H1 (cell line): ENCODE measurements at regions not wholly inside any gene's neighbourhood (a gene's known extent, or its start where the extent isn't known, plus 50 kb on each side); places are given as distances from the start of the nearest gene placed in this dataset.

ENCODE experiments used
- BCL11A ChIP-seq, 2 experiments: IDR thresholded peaks; one replicate each; pipeline ENCODE4 v1.6.1; 2011; ENCODE audit warnings: low read depth in 2 of 2, low read length in 2 of 2, mild to moderate bottlenecking in 2 of 2
- CTBP2 ChIP-seq: IDR thresholded peaks from 2 replicates; pipeline ENCODE4 v1.7.0; 2011; ENCODE audit warnings: borderline replicate concordance, mild to moderate bottlenecking, moderate library complexity, mixed read lengths, low read length; ENCODE audit not compliant: insufficient read depth, insufficient read length
- EGR1 ChIP-seq: IDR thresholded peaks from 2 replicates; pipeline ENCODE4 v1.6.1; 2011; ENCODE audit warnings: low read depth, low read length, borderline replicate concordance
- EZH2 ChIP-seq: fragments of 200-600 bp; sonication (generic); IDR thresholded peaks from 2 replicates; pipeline ENCODE4 v1.7.1; 2012; ENCODE audit warnings: low read depth, mild to moderate bottlenecking, moderate library complexity, low read length, inconsistent platforms; ENCODE audit not compliant: severe bottlenecking
- KDM5A ChIP-seq: fragments of 200-600 bp; IDR thresholded peaks from 2 replicates; pipeline ENCODE4 v1.7.1; 2012; ENCODE audit warnings: mild to moderate bottlenecking, low read length, inconsistent platforms, mixed read lengths
- RAD21 ChIP-seq, 2 experiments: IDR thresholded peaks in 1 of 2; conservative IDR thresholded peaks in 1 of 2; 2 replicates each; pipeline ENCODE4 v1.6.1; 2011; ENCODE audit warnings: low read depth in 2 of 2, low read length in 2 of 2, improper control_type of control experiment in 1 of 2, inconsistent platforms in 1 of 2, mild to moderate bottlenecking in 1 of 2, moderate library complexity in 1 of 2
- SIRT6 ChIP-seq: IDR thresholded peaks from one replicate; pipeline ENCODE4 v1.7.1; 2012; ENCODE audit warnings: low read length, inconsistent platforms
- TAF7 ChIP-seq: optimal IDR thresholded peaks from 2 replicates; pipeline ENCODE3; 2011; ENCODE audit warnings: low read depth, mild to moderate bottlenecking, inconsistent platforms, low read length, moderate library complexity, borderline replicate concordance
- YY1 ChIP-seq: IDR thresholded peaks from 2 replicates; pipeline ENCODE4 v1.6.1; 2011; ENCODE audit warnings: low read depth, mild to moderate bottlenecking, low read length
- TF ChIP-seq, protein P1 (sequence below): fragments of 300-600 bp; sonication (generic); IDR thresholded peaks from 2 replicates; pipeline ENCODE4 v1.7.1; 2012; ENCODE audit warnings: low read length, moderate library complexity, mild to moderate bottlenecking, inconsistent platforms; ENCODE audit not compliant: insufficient replicate concordance
- TF ChIP-seq, protein P2 (sequence below): IDR thresholded peaks from 2 replicates; pipeline ENCODE4 v1.6.1; 2012; ENCODE audit warnings: inconsistent platforms

DNA sequence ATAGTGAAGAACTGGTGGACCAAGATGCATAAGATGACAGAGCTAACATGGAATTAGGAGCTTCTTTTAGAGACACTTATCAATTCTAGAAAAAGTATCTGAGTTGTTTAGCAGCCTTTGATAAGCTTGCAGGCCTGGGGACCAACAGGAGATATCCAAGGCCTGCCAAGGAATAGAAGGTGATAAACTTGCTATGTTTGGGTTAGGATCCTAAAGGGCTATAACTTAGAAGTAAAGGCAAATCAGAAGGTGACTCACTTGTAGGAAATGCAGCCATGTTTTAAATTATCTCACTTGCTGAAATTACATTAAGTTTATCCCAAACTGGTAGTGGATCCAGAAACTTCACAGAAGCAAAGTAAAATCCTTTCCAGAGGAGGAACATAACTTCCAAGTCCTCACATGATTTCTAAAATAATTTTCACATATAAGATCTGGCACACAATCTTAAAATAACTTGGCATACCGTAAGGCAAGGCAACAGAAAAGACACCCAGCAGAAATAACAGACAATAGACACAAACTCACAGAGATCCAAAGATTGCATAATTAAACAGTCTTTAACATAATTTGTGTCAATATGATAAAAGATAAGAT lies 69.6 kb upstream of the TEAD1 start (continued):
- TF ChIP-seq, protein P1, sequence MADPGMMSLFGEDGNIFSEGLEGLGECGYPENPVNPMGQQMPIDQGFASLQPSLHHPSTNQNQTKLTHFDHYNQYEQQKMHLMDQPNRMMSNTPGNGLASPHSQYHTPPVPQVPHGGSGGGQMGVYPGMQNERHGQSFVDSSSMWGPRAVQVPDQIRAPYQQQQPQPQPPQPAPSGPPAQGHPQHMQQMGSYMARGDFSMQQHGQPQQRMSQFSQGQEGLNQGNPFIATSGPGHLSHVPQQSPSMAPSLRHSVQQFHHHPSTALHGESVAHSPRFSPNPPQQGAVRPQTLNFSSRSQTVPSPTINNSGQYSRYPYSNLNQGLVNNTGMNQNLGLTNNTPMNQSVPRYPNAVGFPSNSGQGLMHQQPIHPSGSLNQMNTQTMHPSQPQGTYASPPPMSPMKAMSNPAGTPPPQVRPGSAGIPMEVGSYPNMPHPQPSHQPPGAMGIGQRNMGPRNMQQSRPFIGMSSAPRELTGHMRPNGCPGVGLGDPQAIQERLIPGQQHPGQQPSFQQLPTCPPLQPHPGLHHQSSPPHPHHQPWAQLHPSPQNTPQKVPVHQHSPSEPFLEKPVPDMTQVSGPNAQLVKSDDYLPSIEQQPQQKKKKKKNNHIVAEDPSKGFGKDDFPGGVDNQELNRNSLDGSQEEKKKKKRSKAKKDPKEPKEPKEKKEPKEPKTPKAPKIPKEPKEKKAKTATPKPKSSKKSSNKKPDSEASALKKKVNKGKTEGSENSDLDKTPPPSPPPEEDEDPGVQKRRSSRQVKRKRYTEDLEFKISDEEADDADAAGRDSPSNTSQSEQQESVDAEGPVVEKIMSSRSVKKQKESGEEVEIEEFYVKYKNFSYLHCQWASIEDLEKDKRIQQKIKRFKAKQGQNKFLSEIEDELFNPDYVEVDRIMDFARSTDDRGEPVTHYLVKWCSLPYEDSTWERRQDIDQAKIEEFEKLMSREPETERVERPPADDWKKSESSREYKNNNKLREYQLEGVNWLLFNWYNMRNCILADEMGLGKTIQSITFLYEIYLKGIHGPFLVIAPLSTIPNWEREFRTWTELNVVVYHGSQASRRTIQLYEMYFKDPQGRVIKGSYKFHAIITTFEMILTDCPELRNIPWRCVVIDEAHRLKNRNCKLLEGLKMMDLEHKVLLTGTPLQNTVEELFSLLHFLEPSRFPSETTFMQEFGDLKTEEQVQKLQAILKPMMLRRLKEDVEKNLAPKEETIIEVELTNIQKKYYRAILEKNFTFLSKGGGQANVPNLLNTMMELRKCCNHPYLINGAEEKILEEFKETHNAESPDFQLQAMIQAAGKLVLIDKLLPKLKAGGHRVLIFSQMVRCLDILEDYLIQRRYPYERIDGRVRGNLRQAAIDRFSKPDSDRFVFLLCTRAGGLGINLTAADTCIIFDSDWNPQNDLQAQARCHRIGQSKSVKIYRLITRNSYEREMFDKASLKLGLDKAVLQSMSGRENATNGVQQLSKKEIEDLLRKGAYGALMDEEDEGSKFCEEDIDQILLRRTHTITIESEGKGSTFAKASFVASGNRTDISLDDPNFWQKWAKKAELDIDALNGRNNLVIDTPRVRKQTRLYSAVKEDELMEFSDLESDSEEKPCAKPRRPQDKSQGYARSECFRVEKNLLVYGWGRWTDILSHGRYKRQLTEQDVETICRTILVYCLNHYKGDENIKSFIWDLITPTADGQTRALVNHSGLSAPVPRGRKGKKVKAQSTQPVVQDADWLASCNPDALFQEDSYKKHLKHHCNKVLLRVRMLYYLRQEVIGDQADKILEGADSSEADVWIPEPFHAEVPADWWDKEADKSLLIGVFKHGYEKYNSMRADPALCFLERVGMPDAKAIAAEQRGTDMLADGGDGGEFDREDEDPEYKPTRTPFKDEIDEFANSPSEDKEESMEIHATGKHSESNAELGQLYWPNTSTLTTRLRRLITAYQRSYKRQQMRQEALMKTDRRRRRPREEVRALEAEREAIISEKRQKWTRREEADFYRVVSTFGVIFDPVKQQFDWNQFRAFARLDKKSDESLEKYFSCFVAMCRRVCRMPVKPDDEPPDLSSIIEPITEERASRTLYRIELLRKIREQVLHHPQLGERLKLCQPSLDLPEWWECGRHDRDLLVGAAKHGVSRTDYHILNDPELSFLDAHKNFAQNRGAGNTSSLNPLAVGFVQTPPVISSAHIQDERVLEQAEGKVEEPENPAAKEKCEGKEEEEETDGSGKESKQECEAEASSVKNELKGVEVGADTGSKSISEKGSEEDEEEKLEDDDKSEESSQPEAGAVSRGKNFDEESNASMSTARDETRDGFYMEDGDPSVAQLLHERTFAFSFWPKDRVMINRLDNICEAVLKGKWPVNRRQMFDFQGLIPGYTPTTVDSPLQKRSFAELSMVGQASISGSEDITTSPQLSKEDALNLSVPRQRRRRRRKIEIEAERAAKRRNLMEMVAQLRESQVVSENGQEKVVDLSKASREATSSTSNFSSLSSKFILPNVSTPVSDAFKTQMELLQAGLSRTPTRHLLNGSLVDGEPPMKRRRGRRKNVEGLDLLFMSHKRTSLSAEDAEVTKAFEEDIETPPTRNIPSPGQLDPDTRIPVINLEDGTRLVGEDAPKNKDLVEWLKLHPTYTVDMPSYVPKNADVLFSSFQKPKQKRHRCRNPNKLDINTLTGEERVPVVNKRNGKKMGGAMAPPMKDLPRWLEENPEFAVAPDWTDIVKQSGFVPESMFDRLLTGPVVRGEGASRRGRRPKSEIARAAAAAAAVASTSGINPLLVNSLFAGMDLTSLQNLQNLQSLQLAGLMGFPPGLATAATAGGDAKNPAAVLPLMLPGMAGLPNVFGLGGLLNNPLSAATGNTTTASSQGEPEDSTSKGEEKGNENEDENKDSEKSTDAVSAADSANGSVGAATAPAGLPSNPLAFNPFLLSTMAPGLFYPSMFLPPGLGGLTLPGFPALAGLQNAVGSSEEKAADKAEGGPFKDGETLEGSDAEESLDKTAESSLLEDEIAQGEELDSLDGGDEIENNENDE, result no peak
- TF ChIP-seq, protein P2, sequence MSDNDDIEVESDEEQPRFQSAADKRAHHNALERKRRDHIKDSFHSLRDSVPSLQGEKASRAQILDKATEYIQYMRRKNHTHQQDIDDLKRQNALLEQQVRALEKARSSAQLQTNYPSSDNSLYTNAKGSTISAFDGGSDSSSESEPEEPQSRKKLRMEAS, result no peak
- TF ChIP-seq YY1 (no peak), BCL11A (IDR thresholded peaks at IDR 0.05; ENCODE audit: low read depth in 2 of 2, low read length in 2 of 2) (no peak), CTBP2 (no peak), SIRT6 (no peak), EZH2 (no peak), RAD21 (IDR thresholded peaks at IDR 0.05 in 1 of 2, conservative IDR thresholded peaks at IDR 0.05 in 1 of 2; ENCODE audit: low read depth in 2 of 2, low read length in 2 of 2) (no peak), EGR1 (no peak), KDM5A (no peak), TAF7 (no peak)
